ENCODE measurements at regions not wholly inside any gene's neighbourhood (a gene's known extent, or its start where the extent isn't known, plus 50 kb on each side); places are given as distances from the start of the nearest gene placed in this dataset.
"Not testable (repeated sequence)": the region's sequence is repeated elsewhere in the genome, so short reads cannot be mapped to it uniquely, and the experiment has no call there.

GRCh38 chr5:24264547-24264946 is 380.2 kb downstream of the CDH10 start:
- no peaks in the 10 kb centered on the region for H3K27me3 Mint-ChIP-seq
- H3K9me3 Mint-ChIP-seq: peaks cover 17% of the 10 kb centered on the region
- no peaks in the 10 kb centered on the region for H3K4me1 Mint-ChIP-seq (ENCODE audit: low read depth)
- CTCF ChIA-PET: no interaction called here
- no peak for DNase-seq
- H3K27ac Mint-ChIP-seq: no peak overlapping the region
- POLR2A ChIA-PET: no interaction called here
- H3K4me3 Mint-ChIP-seq: no peak overlapping the region
- intact Hi-C loops (cut with micrococcal nuclease): no loop called here
- no peaks in the 10 kb centered on the region for H3K36me3 Mint-ChIP-seq

- Mint-ChIP-seq H3K36me3 (no peaks in the 10 kb centered on the region), H3K9me3 (peaks cover 16% of the 10 kb centered on the region), H3K4me3 (no peak overlapping the region), H3K27ac (no peak overlapping the region), H3K4me1 (ENCODE audit: low read depth) (no peaks in the 10 kb centered on the region), H3K27me3 (no peaks in the 10 kb centered on the region)
- no peak for DNase-seq
- POLR2A ChIA-PET: no interaction called here
- CTCF ChIA-PET: no interaction called here
- intact Hi-C loops (cut with micrococcal nuclease): no loop called here
These were observed 379.5 kb downstream of the CDH10 start for GRCh38 chr5:24265306-24265705.

DNA sequence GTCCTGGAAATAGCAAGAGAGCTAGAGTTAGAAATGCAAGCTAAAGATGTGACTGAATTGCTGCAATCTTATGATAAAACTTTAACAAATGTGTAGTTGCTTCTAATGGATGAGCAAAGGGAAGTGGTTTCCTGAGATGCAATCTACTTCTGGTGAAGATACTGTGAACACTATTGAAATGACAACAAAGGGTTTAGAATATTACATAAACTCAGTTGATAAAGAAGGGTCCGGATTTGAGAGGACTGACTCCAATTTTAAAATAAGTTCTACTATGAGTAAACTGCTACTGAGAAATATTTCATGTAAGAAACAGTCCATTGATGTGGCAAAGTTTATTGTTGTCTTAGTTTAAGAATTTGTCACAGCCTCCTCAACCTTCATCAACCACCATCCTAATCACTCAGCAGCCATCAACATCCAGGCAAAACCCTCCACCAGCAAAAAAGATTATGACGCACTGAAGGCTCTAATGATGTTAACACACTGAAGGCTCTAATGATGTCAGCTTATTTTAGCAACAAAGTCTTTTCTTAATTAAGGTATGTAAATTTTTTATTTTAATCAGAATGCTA is 376.2 kb downstream of the CDH10 start:
- POLR2A ChIA-PET: no interaction called here
- DNase-seq: no peak
- CTCF ChIA-PET: no interaction called here

GRCh38 chr5:24271702-24272118 is 373.1 kb downstream of the CDH10 start:
- POLR2A ChIA-PET; H3K27me3 Mint-ChIP-seq; H3K27ac Mint-ChIP-seq; DNase-seq; CTCF ChIA-PET; H3K4me1 Mint-ChIP-seq (ENCODE audit: low read depth); H3K4me3 Mint-ChIP-seq; H3K36me3 Mint-ChIP-seq; intact Hi-C loops (cut with micrococcal nuclease): not testable (repeated sequence)
- H3K9me3 Mint-ChIP-seq: peaks cover 17% of the 10 kb centered on the region

More for the DNA sequence above, 376.2 kb downstream of the CDH10 start:
- Mint-ChIP-seq H3K4me1 (ENCODE audit: low read depth) (no peaks in the 10 kb centered on the region), H3K27me3 (no peaks in the 10 kb centered on the region), H3K27ac (no peak overlapping the region), H3K4me3 (no peak overlapping the region), H3K36me3 (no peaks in the 10 kb centered on the region), H3K9me3 (peaks cover 22% of the 10 kb centered on the region)
- intact Hi-C loops (cut with micrococcal nuclease): no loop called here

- no peak overlapping the region for H3K4me3 Mint-ChIP-seq
- peaks cover 12% of the 10 kb centered on the region for H3K9me3 Mint-ChIP-seq
- POLR2A ChIA-PET: no interaction called here
- H3K27me3 Mint-ChIP-seq: no peaks in the 10 kb centered on the region
- no peak overlapping the region for H3K27ac Mint-ChIP-seq
- intact Hi-C loops (cut with micrococcal nuclease): no loop called here
- no peaks in the 10 kb centered on the region for H3K4me1 Mint-ChIP-seq (ENCODE audit: low read depth)
- no peaks in the 10 kb centered on the region for H3K36me3 Mint-ChIP-seq
- CTCF ChIA-PET: no interaction called here
- no peak for DNase-seq
These were observed 372.0 kb downstream of the CDH10 start for GRCh38 chr5:24272741-24273140.

- Mint-ChIP-seq H3K27me3 (no peaks in the 10 kb centered on the region), H3K27ac (no peak overlapping the region), H3K9me3 (peaks cover 9% of the 10 kb centered on the region), H3K4me3 (no peak overlapping the region), H3K4me1 (ENCODE audit: low read depth) (no peaks in the 10 kb centered on the region), H3K36me3 (no peaks in the 10 kb centered on the region)
- ChIA-PET CTCF (no interaction called here), POLR2A (no interaction called here)
- intact Hi-C loops (cut with micrococcal nuclease): no loop called here
- DNase-seq: no peak
These were observed 364.6 kb downstream of the CDH10 start for GRCh38 chr5:24280215-24280614.

DNA sequence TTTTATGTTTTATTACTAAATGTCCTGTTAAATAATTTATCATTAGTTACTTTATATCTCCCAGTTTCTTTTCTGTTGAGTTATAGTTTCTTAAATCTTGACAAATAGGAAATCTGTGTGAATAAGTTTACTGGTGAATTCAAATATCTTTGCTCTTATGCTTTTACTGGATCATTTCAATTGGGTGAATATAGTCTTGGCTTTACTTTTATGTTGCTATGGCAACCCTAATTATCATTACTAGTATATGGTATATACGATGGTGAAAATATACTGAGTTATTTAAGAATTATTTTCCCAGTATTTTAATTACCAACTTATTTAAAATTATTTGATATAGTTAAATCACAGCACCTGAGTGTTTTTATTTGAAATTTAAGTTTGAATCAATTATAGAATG is 363.0 kb downstream of the CDH10 start:
- DNase-seq: no peak
- Mint-ChIP-seq H3K27ac (no peak overlapping the region), H3K4me1 (ENCODE audit: low read depth) (no peaks in the 10 kb centered on the region), H3K4me3 (no peak overlapping the region), H3K27me3 (no peaks in the 10 kb centered on the region), H3K36me3 (no peaks in the 10 kb centered on the region), H3K9me3 (peaks cover 9% of the 10 kb centered on the region)
- intact Hi-C loops (cut with micrococcal nuclease): no loop called here
- ChIA-PET POLR2A (no interaction called here), CTCF (no interaction called here)

DNA sequence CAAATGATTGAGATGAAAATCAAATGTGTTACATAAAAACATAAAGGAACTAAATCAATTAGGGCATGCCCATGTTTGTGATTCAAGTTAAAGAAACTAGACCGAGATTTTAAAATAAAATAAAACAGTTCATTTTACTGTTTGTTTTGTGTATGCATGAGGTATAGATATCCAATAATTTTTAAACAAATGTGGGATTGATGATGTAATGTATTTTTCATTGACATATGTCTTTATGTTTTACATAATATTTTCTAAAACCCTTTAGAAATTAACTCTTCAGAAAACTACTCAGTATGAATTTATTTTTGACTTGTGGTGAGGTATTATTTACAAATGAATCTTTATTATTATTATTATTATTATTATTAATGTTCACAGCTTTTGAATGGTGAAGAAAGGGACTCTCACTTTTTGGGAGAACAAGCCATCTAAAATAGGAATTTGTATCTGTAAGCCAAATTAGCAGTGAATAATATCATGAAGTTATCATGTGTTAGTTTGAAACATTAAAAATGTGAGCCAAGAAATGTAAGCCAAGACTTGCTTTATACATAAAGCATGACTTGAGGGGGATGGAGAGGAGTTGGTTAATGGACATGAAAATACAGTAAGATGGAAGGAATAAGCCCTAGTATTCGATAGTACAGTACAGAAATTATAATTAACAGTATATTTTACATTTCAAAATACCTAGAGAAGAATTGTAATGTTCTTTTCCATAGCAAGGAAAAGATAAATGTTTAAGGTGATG is 355.0 kb downstream of the CDH10 start:
- Mint-ChIP-seq H3K9me3 (peaks cover 7% of the 10 kb centered on the region), H3K4me3 (no peak overlapping the region)
- intact Hi-C loops (cut with micrococcal nuclease): no loop called here

GRCh38 chr5:24290536-24290935 is 354.2 kb downstream of the CDH10 start:
- Mint-ChIP-seq H3K9me3 (peaks cover 11% of the 10 kb centered on the region), H3K4me1 (ENCODE audit: low read depth) (no peaks in the 10 kb centered on the region), H3K27me3 (no peaks in the 10 kb centered on the region), H3K27ac (no peak overlapping the region), H3K36me3 (peaks cover 3% of the 10 kb centered on the region), H3K4me3 (no peak overlapping the region)
- ChIA-PET POLR2A (no interaction called here), CTCF (no interaction called here)
- intact Hi-C loops (cut with micrococcal nuclease): no loop called here
- no peak for DNase-seq

More for the DNA sequence above, 355.0 kb downstream of the CDH10 start:
- ChIA-PET CTCF (no interaction called here), POLR2A (no interaction called here)
- Mint-ChIP-seq H3K36me3 (peaks cover 3% of the 10 kb centered on the region), H3K27ac (no peak overlapping the region), H3K4me1 (ENCODE audit: low read depth) (no peaks in the 10 kb centered on the region), H3K27me3 (no peaks in the 10 kb centered on the region)
- no peak for DNase-seq

DNA sequence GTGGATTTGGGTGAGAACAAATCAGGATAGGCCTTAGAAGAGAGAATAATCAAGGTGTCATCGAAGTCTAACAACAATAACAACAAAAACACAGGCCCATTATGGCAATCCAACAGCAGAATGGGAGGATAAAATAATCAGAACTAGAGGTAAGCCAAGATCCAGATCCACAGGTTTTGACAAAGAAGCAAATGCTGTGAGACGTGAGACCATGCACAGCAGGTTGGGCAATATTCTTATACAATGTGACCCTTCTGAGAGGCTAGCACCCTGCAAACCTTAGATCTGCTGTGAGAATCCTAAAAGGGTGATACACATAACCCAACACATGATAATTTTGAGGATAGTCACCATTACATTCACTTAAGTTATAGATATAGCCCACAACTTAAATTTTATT is 352.9 kb downstream of the CDH10 start:
- Mint-ChIP-seq H3K27ac (no peak overlapping the region), H3K4me3 (no peak overlapping the region), H3K27me3 (no peaks in the 10 kb centered on the region), H3K4me1 (ENCODE audit: low read depth) (no peaks in the 10 kb centered on the region), H3K9me3 (peaks cover 21% of the 10 kb centered on the region), H3K36me3 (peaks cover 3% of the 10 kb centered on the region)
- ChIA-PET CTCF (no interaction called here), POLR2A (no interaction called here)
- DNase-seq: no peak
- intact Hi-C loops (cut with micrococcal nuclease): no loop called here

- Mint-ChIP-seq H3K36me3 (peaks cover 3% of the 10 kb centered on the region), H3K27me3 (no peaks in the 10 kb centered on the region), H3K9me3 (peaks cover 26% of the 10 kb centered on the region), H3K4me3 (no peak overlapping the region), H3K4me1 (ENCODE audit: low read depth) (no peaks in the 10 kb centered on the region), H3K27ac (no peak overlapping the region)
- POLR2A ChIA-PET: no interaction called here
- CTCF ChIA-PET: no interaction called here
- no peak for DNase-seq
- intact Hi-C loops (cut with micrococcal nuclease): no loop called here
These were observed 350.4 kb downstream of the CDH10 start for GRCh38 chr5:24294333-24294732.

DNA sequence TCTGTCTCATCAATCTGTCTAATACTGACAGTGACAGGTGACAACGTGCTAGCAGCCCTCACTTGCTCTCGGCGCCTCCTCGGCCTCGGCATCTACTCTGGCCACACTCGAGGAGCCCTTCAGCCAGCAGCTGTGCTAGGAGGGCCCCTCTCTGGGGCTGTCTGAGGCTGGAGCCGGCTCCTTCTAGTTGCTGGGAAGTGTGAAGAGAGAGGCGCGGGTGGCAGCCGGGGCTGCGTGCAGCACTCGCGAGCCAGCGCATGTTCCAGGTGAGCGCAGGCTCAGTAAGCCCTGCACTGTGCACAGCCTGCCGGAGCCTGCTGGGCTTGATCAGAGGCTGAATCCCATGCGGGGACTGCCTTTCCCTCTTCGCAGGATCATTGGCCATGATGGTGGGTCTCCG is 330.7 kb downstream of the CDH10 start:
- intact Hi-C loops (cut with micrococcal nuclease): no loop called here
- no peak overlapping the region for H3K4me3 Mint-ChIP-seq
- H3K27ac Mint-ChIP-seq: no peak overlapping the region
- no peaks in the 10 kb centered on the region for H3K4me1 Mint-ChIP-seq (ENCODE audit: low read depth)
- DNase-seq: no peak
- CTCF ChIA-PET: no interaction called here
- POLR2A ChIA-PET: no interaction called here
- H3K36me3 Mint-ChIP-seq: no peaks in the 10 kb centered on the region
- peaks cover 54% of the 10 kb centered on the region for H3K9me3 Mint-ChIP-seq
- no peaks in the 10 kb centered on the region for H3K27me3 Mint-ChIP-seq

DNA sequence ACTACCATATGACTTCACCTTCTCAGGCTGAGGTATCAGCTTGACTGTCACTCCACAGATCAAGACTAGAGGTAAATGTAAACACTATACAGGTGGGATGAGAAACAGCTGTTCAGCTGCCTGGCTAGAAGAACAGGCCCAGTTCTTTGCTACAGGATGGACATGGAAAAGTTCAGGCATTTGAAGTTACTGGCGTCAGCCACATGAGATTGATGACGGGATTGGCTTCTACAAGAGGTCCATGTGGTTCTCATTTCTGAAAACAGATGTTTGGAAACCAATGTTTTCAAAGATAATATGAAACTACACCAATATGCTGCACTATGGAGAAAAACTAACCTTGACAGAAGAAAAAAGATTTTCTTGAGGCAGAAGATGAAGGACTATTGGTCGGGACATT is 324.1 kb downstream of the CDH10 start:
- Mint-ChIP-seq H3K4me3 (no peak overlapping the region), H3K27me3 (no peaks in the 10 kb centered on the region), H3K9me3 (peaks cover 22% of the 10 kb centered on the region), H3K4me1 (ENCODE audit: low read depth) (no peaks in the 10 kb centered on the region), H3K27ac (no peak overlapping the region), H3K36me3 (no peaks in the 10 kb centered on the region)
- POLR2A ChIA-PET: no interaction called here
- intact Hi-C loops (cut with micrococcal nuclease): no loop called here
- CTCF ChIA-PET: no interaction called here
- no peak for DNase-seq

Data from activated CD4-positive, alpha-beta memory T cell treated with anti-CD3 and anti-CD28 coated beads for 36 hours (primary cell).